GM12878 (cell line): ENCODE measurements at regions not wholly inside any gene's neighbourhood (a gene's known extent, or its start where the extent isn't known, plus 50 kb on each side); places are given as distances from the start of the nearest gene placed in this dataset.

ENCODE experiments used
- ATAC-seq: fragments of 200-7000 bp; cut with Tn5 transposase; 3 replicates; pipeline ENCODE4 v1.9.1; 2020; ENCODE audit warnings: mild to moderate bottlenecking, moderate library complexity
- BruUV-seq: library from RNA; stranded (reverse); fragments of 400-500 nt; replicated peaks from 2 replicates; lab custom pipeline; 2021; lab: Mats Ljungman, UMichigan
- CTCF ChIA-PET: fragments of 300-600 bp; sonication (Branson Sonifier 250); formaldehyde crosslinking; extraction: SDS; loops from one replicate; lab custom pipeline; 2021; ENCODE audit warnings: inconsistent platforms; lab: Yijun Ruan, JAX
- POLR2A ChIA-PET: fragments of 350-600 bp; formaldehyde crosslinking; extraction: SDS; loops from one replicate; lab custom pipeline; 2021; ENCODE audit warnings: inconsistent platforms; lab: Charles Lee
- RAD21 ChIA-PET: fragments of 300-600 bp; sonication (Branson Sonifier 250); formaldehyde crosslinking; loops from one replicate; lab custom pipeline; 2023; ENCODE audit warnings: antibody characterized with exemption; ENCODE audit not compliant: unreplicated experiment; lab: Charles Lee
- SMC1A ChIA-PET: fragments of 300-600 bp; sonication (Branson Sonifier 250); formaldehyde crosslinking; loops from one replicate; lab custom pipeline; 2023; ENCODE audit not compliant: unreplicated experiment, uncharacterized antibody; lab: Charles Lee
- DNase-seq: peaks from one replicate; pipeline ENCODE4 v3.0.0-alpha.2; 2011; ENCODE audit warnings: low read depth, low spot score
- FAIRE-seq: peaks from 3 replicates; lab custom pipeline; 2011; peaks lifted over from hg19 to GRCh38; lab: Jason Lieb, UNC
- H2AFZ ChIP-seq: 2 replicates; pipeline ENCODE4 v1.6.0; 2011; ENCODE audit warnings: low read depth, low read length, control low read depth; ENCODE audit not compliant: control insufficient read depth
- H3K27ac ChIP-seq: 2 replicates; pipeline ENCODE4 v1.5.1; 2011; ENCODE audit warnings: control low read depth; ENCODE audit not compliant: control insufficient read depth, insufficient read depth
- H3K27me3 ChIP-seq, 2 experiments: replicated peaks in 1 of 2; 2 replicates each; pipeline versions ENCODE4 v1.6.0 to v1.6.1; 2011; ENCODE audit warnings: low read length in 1 of 2; ENCODE audit not compliant: control insufficient read depth in 2 of 2, insufficient read depth in 2 of 2
- H3K36me3 ChIP-seq, 2 experiments: 2 replicates each; pipeline ENCODE4 v1.5.1; 2011; ENCODE audit warnings: low read length in 1 of 2; ENCODE audit not compliant: control insufficient read depth in 2 of 2, insufficient read depth in 2 of 2
- H3K4me1 ChIP-seq: 2 replicates; pipeline ENCODE4 v1.6.1; 2011; ENCODE audit warnings: mild to moderate bottlenecking, low read length, moderate library complexity, mixed read lengths; ENCODE audit not compliant: control insufficient read depth, insufficient read depth
- H3K4me2 ChIP-seq: 2 replicates; pipeline ENCODE4 v1.6.0; 2011; ENCODE audit warnings: control low read depth; ENCODE audit not compliant: control insufficient read depth, insufficient read depth
- H3K4me3 ChIP-seq: fragments of 200-600 bp; sonication (generic); 2 replicates; pipeline ENCODE4 v1.5.1; 2016
- H3K79me2 ChIP-seq: 2 replicates; pipeline ENCODE4 v1.6.0; 2011; ENCODE audit warnings: low read length; ENCODE audit not compliant: control insufficient read depth, insufficient read depth
- H3K9ac ChIP-seq: 2 replicates; pipeline ENCODE4 v1.8.0; 2011; ENCODE audit warnings: low read length, control low read depth, mixed read lengths; ENCODE audit not compliant: control insufficient read depth, insufficient read depth
- H3K9me3 ChIP-seq: replicated peaks from 3 replicates; pipeline ENCODE4 v1.5.1; 2011; ENCODE audit warnings: mild to moderate bottlenecking, low read length; ENCODE audit not compliant: control insufficient read depth, insufficient read depth
- H4K20me1 ChIP-seq: 2 replicates; pipeline ENCODE4 v1.6.0; 2011; ENCODE audit not compliant: control insufficient read depth, insufficient read depth
- CBFB ChIP-seq: IDR thresholded peaks from 2 replicates; pipeline ENCODE4 v1.6.1; 2016; ENCODE audit warnings: antibody characterized with exemption, low read depth
- CHD4 ChIP-seq: fragments of 200-600 bp; sonication (generic); IDR thresholded peaks from 2 replicates; pipeline ENCODE4 v1.6.1; 2016; ENCODE audit warnings: mild to moderate bottlenecking
- CREM ChIP-seq: IDR thresholded peaks from 2 replicates; pipeline ENCODE4 v1.6.1; 2014; ENCODE audit warnings: antibody characterized with exemption, low read depth
- FOXK2 ChIP-seq: fragments of 450-650 bp; IDR thresholded peaks from 2 replicates; pipeline ENCODE4 v1.6.1; 2017; ENCODE audit warnings: mild to moderate bottlenecking, moderate library complexity
- IKZF1 ChIP-seq: fragments of 450-650 bp; conservative IDR thresholded peaks from 2 replicates; pipeline ENCODE4 v1.6.1; 2017; ENCODE audit warnings: antibody characterized with exemption, mild to moderate bottlenecking
- JUNB ChIP-seq: IDR thresholded peaks from 2 replicates; pipeline ENCODE4 v1.6.1; 2016; ENCODE audit warnings: antibody characterized with exemption, mild to moderate bottlenecking
- RAD21 ChIP-seq: IDR thresholded peaks from 2 replicates; pipeline ENCODE4 v1.6.1; 2011; ENCODE audit warnings: mild to moderate bottlenecking, low read depth, low read length, moderate library complexity; ENCODE audit not compliant: insufficient read depth
- SP1 ChIP-seq: IDR thresholded peaks from one replicate; pipeline ENCODE4 v1.6.1; 2011; ENCODE audit warnings: low read depth, low read length
- SPI1 ChIP-seq: IDR thresholded peaks from 2 replicates; pipeline ENCODE4 v1.6.1; 2011; ENCODE audit warnings: low read depth, mild to moderate bottlenecking, low read length, moderate library complexity, borderline replicate concordance; ENCODE audit not compliant: insufficient read depth
- ZNF217 ChIP-seq: fragments of 450-650 bp; IDR thresholded peaks from 2 replicates; pipeline ENCODE4 v1.6.1; 2017; ENCODE audit warnings: antibody characterized with exemption, mild to moderate bottlenecking
- ZNF622 ChIP-seq: fragments of 450-650 bp; IDR thresholded peaks from 2 replicates; pipeline ENCODE4 v1.6.1; 2017; ENCODE audit warnings: mild to moderate bottlenecking, inconsistent platforms
- WGBS: methylation state at CpG from one replicate; pipeline ENCODE4 v1.1.6; 2016; ENCODE audit warnings: low lambda C conversion rate; ENCODE audit not compliant: insufficient replicate concordance, insufficient coverage; ENCODE audit errors: missing lambda C conversion rate; 5-methylcytosine and 5-hydroxymethylcytosine counted together
- in situ Hi-C: fragments of 300-500 bp; cut with MboI; formaldehyde crosslinking; loops from 9 replicates; pipeline ENCODE4 v1.14.3; 2018; ENCODE audit warnings: mixed read lengths
- intact Hi-C: fragments of 100-400 bp; cut with micrococcal nuclease; formaldehyde crosslinking; loops from one replicate; pipeline ENCODE4 v1.14.2; 2022; ENCODE audit not compliant: unreplicated experiment
- TF ChIP-seq, protein P1 (sequence below): fragments of 450-650 bp; IDR thresholded peaks from 2 replicates; pipeline ENCODE4 v1.6.1; 2018; ENCODE audit warnings: mild to moderate bottlenecking, low read depth, moderate library complexity; ENCODE audit not compliant: partially characterized antibody
- TF ChIP-seq, protein P2 (sequence below): fragments of 450-650 bp; IDR thresholded peaks from 2 replicates; pipeline ENCODE4 v1.6.1; 2016; ENCODE audit warnings: mild to moderate bottlenecking, moderate library complexity, borderline replicate concordance

DNA sequence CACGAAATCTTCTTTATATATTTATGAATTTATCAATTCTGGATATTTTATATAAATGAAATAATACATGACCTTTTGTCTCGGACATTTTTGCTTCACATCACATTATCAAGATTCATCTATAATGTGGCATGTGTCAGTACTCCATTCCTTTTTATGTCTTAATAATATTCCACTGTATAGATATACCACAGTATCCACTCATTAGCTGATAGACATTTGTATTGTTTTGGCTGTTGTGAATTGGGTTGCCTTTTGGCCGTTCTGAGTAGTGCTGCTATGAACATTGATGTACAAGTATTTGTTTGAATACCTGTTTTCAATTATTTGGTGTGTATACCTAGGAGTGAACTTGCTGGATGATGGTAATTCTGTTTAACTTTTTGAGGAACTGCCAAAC is 323.8 kb upstream of the CA10 start:
- BruUV-seq: no TSS peak

More for the DNA sequence above, 323.8 kb upstream of the CA10 start:
- Histone ChIP-seq H3K4me3 (no peak overlapping the region), H3K27ac (no peak overlapping the region), H3K9me3 (no peaks in the 10 kb centered on the region), H3K79me2 (no peaks in the 10 kb centered on the region), H3K36me3 (no peaks in the 10 kb centered on the region), H3K27me3 (no peaks in the 10 kb centered on the region), H4K20me1 (no peaks in the 10 kb centered on the region), H3K4me2 (no peak overlapping the region), H2AFZ (no peak overlapping the region), H3K4me1 (no peaks in the 10 kb centered on the region), H3K9ac (no peak overlapping the region)
- in situ Hi-C loops (no loop called here), intact Hi-C loops (no loop called here)
- ChIA-PET POLR2A (no interaction called here), SMC1A (no interaction called here), CTCF (no interaction called here), RAD21 (no interaction called here)
- 0% methylated on average over 3 of the region's 3 CpGs for WGBS
- no peak for ATAC-seq
- FAIRE-seq: no peak
- TF ChIP-seq SPI1: no peak
- TF ChIP-seq, protein P1, sequence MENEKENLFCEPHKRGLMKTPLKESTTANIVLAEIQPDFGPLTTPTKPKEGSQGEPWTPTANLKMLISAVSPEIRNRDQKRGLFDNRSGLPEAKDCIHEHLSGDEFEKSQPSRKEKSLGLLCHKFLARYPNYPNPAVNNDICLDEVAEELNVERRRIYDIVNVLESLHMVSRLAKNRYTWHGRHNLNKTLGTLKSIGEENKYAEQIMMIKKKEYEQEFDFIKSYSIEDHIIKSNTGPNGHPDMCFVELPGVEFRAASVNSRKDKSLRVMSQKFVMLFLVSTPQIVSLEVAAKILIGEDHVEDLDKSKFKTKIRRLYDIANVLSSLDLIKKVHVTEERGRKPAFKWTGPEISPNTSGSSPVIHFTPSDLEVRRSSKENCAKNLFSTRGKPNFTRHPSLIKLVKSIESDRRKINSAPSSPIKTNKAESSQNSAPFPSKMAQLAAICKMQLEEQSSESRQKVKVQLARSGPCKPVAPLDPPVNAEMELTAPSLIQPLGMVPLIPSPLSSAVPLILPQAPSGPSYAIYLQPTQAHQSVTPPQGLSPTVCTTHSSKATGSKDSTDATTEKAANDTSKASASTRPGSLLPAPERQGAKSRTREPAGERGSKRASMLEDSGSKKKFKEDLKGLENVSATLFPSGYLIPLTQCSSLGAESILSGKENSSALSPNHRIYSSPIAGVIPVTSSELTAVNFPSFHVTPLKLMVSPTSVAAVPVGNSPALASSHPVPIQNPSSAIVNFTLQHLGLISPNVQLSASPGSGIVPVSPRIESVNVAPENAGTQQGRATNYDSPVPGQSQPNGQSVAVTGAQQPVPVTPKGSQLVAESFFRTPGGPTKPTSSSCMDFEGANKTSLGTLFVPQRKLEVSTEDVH: no peak
- TF ChIP-seq CREM: no peak
- no peak for TF ChIP-seq ZNF622
- no peak for TF ChIP-seq CBFB
- TF ChIP-seq CHD4: no peak
- TF ChIP-seq SP1: no peak
- TF ChIP-seq RAD21: no peak
- no peak for TF ChIP-seq ZNF217
- no peak for TF ChIP-seq JUNB
- TF ChIP-seq FOXK2: no peak
- TF ChIP-seq IKZF1: no peak
- TF ChIP-seq, protein P2, sequence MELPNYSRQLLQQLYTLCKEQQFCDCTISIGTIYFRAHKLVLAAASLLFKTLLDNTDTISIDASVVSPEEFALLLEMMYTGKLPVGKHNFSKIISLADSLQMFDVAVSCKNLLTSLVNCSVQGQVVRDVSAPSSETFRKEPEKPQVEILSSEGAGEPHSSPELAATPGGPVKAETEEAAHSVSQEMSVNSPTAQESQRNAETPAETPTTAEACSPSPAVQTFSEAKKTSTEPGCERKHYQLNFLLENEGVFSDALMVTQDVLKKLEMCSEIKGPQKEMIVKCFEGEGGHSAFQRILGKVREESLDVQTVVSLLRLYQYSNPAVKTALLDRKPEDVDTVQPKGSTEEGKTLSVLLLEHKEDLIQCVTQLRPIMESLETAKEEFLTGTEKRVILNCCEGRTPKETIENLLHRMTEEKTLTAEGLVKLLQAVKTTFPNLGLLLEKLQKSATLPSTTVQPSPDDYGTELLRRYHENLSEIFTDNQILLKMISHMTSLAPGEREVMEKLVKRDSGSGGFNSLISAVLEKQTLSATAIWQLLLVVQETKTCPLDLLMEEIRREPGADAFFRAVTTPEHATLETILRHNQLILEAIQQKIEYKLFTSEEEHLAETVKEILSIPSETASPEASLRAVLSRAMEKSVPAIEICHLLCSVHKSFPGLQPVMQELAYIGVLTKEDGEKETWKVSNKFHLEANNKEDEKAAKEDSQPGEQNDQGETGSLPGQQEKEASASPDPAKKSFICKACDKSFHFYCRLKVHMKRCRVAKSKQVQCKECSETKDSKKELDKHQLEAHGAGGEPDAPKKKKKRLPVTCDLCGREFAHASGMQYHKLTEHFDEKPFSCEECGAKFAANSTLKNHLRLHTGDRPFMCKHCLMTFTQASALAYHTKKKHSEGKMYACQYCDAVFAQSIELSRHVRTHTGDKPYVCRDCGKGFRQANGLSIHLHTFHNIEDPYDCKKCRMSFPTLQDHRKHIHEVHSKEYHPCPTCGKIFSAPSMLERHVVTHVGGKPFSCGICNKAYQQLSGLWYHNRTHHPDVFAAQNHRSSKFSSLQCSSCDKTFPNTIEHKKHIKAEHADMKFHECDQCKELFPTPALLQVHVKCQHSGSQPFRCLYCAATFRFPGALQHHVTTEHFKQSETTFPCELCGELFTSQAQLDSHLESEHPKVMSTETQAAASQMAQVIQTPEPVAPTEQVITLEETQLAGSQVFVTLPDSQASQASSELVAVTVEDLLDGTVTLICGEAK: no peak
- DNase-seq: no peak
